GM19467 (cell line): ENCODE measurements at regions not wholly inside any gene's neighbourhood (a gene's known extent, or its start where the extent isn't known, plus 50 kb on each side); places are given as distances from the start of the nearest gene placed in this dataset.

ENCODE experiments used
- ATAC-seq: cut with Tn5 transposase; IDR thresholded peaks from one replicate; pipeline ENCODE4 v1.9.1; 2021; ENCODE audit warnings: mild to moderate bottlenecking, moderate library complexity; ENCODE audit not compliant: unreplicated experiment

DNA sequence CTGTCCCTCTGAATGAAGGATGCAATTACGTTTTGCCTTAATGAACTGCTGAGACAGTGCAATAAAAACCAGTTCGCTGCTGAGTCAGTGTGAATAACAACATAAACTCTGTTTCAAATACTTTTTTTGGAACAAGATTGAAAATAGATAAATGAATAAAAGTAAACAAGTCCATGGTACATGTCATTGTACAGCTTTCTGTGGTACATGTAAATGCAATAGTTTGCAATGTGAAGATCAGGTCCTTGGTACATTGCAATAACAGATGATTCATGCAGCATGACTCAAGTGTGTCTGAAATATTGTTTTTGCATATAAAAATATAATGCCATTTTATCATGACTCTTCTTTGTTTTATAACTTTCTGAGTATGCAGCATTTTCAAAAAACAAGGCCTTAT lies 193.4 kb upstream of the PACRGL start:
- ATAC-seq = no peak

DNA sequence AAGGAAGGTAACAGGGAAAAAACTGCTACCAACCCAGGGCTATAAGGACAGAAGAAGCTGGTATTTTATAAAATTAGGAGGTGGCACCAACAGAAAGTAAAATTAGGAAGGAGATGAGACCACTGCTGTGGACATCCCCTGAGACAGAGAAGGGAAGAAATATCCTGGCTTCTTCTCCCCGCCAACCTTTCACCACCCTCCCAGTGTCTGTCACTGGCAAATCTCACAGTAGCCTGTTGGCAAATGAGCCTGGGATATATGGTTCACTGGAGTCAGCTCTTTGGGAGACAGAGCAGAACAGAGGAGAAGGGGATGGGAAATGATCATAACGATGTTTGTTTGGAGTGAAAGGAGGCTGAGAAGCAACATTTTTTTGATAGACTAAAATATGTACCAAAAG lies 190.9 kb upstream of the PACRGL start:
- no peak for ATAC-seq

DNA sequence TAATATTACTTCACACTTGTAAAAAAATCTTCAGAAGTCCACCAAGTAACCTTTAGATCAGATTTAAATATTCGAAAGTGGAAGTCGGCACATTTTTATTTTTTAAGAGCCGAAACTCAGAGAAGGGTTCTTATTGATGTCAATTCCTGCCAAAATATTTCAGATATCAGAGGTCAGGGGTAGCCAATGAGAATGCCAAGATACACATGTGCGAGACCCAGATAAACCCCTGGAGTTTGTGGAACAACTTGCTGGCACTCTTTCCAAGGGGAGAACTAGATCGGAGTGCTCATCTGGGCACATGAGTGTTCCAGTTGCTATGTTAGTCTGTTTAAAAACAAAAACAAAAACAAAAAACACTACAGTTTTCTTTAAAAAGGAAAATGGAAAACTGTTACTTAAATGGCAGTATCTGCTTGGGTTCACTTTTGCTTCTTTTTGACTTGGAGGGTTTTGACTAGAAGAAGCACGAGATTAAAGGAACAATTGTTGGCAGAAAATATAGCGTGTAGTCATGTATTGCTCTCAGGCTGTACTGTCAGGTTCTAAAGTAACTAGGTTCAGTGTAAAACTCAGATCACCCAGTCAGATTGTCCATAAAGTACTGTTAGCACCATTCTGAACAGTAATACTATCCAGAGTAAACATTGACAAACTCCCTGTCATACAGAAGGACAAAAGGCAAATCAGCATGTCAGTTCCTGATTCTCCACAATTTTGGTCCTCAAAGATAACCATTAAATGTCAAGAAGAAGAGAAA lies 188.0 kb upstream of the PACRGL start:
- ATAC-seq = no peak

DNA sequence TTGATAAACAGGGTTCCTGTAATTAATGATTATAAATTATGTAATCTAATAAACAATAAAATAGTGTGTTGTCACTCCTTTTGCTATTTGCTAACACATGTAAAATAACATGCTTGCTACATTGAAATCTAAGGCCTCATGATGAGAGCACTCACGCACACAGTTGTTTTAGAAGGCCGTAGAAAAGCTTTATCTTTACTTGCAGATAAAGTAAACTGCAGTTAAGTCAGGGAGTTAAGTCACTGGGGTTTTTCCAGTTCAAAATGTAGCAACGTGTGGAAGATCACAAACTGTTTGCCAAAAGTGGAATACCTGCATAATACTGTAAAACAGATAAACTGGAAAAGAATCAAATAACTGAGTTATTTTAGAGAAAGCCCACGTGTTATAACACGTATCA lies 187.3 kb upstream of the PACRGL start:
- no peak for ATAC-seq

DNA sequence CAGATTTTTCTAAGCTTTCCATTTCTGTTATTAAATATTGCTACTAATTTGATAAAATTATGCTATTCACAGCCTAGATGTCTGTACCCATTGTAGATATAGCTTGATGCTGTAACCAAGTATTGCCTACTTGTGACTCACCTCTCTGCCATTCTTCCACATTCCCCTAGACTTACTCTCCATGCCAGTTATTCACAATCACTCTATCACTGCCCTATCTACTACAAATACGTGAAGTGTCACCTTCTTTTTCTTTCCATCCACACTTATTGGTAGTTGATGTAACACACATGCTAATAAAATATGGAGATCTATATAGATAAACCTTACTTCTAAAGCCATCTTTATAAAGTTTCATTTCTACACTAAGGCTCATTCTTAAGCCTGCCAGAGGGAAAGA lies 179.4 kb upstream of the PACRGL start:
- no peak for ATAC-seq

DNA sequence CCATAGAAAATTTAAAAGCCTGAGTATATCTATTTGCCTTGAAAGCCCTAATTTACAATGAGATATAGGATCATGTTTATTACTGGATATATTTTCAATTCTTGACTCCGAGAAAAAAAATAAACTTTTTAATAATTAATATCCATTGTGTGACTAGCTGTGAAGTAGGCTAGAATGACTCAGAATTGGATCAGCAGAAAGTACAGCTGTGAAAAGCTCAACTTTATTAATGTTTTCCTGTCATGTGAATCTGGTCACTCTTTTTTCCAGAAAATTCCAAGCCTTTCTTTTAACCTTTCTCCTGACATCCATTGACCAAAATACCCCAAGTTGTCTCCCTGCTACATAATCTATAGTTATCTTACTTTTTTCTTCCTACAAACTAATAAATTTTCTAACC lies 171.8 kb upstream of the PACRGL start:
- ATAC-seq = no peak

DNA sequence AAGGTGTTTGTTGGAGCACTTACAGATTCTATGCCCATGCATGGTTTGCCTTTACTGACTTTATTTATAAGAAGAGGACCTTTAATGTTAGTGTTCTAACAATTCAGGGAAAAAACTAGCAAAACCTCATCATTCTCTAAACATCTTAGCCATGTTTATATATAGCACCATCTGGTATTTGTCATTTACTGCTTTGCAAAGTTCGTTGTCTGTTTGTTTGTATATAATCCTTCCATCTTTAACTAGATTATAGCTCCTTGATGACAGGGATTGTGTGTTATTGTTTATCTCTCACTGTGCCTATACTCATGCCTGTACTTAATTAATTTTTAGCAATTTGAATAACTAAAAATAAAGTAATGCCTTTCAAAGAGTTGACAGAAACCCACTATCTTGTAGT lies 170.6 kb upstream of the PACRGL start:
- no peak for ATAC-seq

DNA sequence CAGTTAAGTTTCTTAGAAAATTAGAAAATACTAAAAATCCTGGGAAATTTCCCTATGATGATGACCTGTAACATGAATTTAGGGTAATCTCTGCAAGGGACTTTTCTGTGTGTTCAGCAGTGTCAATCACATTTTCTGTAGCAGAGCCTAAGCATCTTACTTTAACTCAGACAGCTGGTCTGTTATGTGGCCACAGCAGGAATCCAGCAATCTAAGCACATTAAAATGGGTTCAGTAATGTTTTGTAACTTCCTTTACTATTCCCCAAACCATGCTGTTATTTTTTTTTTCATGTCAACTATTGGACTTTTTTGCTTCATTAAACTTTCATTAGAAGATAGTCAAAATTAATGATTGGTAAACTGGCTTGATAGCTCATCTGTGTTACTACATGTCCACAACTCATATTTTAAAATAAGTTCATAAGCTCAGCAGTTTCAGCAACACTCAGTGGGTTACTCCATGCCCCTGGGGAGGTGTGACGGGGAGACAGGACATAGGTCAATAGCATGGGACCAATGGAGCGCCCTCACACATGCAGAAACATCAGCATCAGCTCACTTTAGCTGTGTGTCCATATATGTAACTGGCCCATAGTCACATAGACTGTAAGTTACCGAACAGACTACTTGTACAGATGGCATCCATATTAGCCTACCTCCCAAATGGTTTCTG lies 168.0 kb upstream of the PACRGL start:
- no peak for ATAC-seq

DNA sequence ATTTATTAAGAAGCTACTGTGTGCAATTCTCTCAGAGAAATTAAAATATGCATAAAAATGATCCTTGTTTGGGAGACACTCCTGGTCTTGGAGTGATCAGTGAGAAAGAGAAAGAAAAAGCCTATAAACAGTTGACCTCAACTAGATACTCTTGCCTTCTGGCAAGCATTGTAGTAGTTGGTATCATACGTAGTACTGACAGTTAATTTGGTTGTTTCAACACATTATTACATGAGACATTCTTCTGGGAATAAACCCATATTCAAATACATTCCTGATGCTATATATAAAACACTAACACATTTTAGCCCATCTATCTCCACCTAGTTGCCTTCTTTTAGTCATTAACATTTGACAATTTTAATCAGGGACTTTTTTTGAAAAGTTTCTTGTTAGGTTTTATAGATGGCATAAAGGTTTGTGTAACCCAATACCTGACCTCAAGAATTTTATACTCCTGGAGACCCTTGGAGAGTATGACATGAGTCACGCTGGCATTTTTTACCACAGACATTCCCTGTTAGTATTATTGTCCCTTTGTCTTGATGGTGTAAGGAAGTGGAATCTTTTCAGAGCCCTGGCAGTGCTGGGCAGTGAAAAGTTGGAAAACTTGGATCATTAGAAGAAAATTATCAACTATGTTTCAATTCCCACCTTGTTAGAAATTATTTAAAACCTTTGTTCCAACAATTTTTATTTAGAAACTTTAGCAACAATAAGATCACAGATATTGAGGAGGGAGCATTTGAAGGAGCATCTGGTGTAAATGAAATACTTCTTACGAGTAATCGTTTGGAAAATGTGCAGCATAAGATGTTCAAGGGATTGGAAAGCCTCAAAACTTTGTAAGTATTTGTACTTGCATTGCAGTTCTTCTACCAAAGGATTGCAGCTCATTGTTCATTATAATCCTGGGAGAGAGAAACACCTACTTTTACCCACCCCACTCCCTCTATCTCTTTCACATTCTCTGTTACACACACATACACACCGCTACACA lies 167.1 kb upstream of the PACRGL start:
- no peak for ATAC-seq

DNA sequence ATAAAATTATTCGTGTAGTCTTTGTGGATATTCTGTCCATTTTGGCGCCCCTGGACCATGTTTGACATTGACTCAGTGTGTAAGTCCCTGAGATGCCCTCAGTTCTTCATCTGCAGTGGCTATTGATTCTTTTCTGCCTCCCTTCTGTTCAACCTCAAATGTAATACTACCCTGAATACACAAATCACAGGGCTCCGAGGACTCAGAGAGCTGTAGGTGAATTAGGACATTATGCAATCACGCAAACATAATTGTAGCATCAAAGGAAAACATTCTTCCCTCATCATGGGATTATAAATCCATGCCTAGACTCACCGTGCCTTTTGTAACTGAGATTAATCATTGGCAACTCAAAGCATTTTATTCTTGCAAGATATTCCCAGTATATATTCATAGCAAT lies 161.4 kb upstream of the PACRGL start:
- ATAC-seq = no peak

DNA sequence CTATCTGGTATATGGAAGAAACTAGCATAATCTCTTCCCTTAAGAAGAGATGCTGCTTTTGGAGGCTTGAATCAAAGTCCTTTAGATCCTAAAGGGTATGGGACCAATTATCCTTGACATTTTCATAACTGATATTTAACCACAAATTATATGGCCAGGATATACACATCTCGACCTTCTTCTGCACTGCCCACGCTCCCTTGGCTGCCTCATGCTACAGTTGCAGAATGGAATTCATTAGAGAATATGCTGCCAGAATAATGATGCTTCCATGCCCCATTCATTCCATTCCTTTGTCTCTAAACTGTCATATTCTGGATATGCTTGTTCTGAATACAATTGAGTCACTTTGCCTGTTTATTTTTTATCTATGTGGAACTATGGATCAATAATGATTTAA lies 157.1 kb upstream of the PACRGL start:
- no peak for ATAC-seq

DNA sequence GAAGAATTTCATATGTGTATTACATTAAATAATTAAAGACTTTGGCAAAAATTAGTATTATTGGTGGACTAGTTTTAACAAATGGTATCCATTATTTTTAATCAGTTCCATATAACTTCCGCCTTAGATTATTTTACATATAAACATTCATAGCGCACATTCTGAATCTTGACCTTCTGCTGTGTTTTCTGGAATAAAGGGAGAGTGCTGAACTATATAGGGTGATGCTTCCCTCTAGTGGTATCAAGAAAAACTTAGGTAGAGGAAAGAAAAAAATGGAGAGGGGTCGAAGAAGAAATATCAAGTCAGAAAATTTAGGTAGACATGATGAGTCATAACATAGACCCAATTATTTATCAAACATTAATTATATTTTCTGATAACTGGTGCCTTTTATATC lies 155.6 kb upstream of the PACRGL start:
- ATAC-seq = no peak

DNA sequence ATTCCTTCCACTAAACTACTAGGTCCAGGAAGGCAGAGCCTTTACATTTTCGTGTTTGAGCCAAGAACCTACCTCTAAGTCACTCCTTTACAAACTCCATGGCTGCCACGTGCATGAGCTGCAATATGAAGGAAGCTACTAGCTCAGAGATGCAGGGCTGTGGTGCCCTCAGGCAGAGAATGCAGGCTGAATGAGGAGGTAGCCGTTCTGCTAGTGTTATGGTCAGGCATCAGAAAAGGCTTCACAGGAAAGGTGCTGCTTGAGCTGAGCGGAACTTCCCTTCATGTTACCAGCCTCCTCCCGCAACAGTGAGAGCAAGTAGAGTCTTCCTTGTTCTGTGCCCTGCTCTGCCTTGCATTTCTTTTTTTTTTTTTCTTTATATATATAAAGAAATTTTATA lies 148.3 kb upstream of the PACRGL start:
- ATAC-seq = no peak

DNA sequence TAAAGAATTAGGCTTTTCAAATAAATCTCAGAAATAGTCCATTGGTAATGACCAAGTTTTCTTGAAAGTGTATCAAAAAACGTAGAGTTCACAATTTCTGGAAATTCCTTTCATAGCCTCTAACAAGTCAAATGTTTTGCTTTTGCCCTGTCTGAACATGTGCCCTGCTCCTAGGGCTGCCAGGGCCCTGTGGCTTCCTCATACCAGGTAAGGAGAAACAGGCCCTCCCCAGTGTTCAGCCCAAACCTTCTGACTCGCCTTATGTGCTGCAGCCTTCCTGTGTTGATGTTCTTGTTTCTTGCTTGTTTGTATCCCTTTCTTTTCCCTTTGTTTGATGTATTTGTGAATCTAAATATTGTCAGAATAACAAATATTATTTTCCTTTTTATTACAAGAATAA lies 146.1 kb upstream of the PACRGL start:
- ATAC-seq = no peak

DNA sequence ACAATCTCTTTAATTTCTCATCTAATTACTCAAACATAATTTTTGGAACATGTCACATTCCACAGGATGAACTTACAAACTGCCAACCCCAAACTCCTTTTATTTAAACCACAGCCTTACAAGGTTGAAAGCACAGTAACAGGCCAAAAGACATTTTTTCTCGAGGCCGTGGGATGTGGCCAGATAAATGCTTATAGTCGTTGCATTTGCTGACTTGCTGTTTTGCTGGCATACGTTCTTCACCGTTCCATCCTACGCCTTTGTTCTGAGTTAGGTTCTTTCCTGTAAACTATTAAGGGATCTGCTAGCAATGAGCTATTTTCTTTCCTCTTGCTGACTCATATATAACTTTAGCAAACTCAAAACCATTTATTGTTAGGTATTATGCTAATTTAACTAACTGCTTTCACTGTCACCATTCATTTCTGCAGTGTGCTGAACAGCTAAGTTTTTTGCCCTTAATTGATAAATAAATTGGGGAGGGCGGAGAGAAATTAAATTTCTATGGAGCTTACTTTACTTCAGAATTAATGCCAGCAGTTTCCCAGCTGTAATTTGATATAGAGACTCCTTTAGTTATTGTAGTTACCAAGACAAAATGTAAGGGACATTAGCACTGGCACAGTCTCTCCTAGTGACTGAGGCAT lies 135.1 kb upstream of the PACRGL start:
- ATAC-seq = no peak

DNA sequence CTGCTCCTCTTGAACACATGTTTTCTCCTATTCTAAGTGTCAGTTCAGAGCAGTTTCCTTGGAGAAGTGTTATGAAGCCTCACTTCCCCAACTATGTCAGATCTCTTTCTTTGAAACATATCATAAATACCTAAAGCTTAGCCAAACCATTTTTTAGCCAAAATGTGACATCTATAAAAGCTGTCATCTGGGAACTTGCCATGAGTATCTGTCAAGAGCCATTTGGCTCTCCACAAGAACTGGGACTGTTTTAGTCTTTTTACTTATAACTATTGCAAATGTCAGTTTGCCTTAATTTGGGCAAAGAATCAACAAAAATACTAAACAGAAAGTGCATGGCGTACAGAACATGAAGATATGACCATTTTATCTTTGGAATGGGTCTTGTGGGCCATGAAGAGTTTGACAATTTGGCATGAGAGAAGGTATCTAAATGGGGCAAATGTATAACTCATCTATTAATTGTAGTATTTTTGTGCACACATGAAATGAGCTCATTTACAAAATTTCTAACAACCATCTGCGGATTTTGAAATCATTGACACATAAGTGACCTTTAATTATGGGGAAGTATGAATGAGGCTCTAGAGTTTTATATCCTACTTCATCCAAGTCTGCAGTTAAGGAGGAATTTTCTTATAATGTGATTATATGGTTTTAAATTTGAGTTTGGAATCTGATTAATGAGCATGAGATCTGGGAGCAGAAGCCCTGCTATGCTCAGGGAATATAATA lies 129.1 kb upstream of the PACRGL start:
- ATAC-seq = no peak

DNA sequence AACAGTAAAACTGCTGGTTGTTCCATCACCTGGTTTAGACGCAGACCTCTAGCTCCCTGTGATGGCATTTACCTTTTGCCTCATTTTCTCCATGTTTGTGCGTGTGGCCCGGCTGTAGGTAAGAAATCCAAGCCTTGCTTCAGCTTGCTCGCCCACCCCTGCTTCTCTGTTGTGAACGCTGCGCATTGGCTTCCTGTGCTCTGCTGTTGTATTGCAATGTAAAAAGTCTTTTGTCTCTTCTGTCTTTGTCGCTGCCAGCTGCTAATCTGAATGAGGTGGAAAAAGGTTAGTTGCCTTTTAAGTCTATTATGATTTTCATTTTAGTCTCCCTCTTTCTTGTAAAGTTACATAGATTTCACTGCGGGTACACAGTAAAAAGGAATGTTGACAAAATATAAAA lies 127.3 kb upstream of the PACRGL start:
- ATAC-seq = no peak

DNA sequence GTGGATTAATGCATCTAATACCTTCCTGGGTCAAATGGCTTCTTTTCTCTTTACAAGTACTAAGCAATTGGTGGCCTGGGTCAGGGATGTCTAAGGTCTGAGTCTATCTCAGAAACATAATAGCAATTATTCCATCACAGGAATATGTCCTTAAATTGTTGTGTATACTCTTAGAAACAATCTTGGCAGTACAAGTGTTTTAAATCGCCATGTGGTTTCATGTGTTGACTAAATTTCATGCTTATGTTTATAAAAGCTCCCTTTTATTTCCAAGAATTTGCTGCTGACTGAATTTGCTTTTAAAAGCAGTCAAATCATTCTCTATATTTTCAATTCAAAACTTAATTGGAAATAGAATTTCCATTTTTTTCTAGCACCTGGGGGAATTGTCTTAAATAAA lies 125.3 kb upstream of the PACRGL start:
- ATAC-seq = no peak

DNA sequence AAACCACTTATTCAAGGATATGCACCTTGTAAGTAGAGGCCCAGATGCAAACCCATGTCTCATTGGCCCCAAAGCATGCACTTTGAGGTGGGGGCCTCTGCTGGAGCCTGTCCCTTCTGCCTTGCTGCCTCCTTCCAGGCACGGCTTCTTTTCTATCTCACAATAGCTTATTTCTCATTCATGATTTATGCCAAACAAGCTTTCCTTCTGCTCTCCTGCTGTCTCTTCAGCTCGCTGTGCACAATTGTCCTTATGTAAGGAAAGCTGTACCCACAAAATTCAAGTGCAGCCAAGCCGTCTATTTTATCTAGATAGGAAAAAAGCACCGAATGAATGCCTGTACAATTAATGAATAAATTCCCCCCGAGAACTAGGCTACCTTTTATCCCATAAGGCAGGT lies 124.8 kb upstream of the PACRGL start:
- ATAC-seq = no peak

DNA sequence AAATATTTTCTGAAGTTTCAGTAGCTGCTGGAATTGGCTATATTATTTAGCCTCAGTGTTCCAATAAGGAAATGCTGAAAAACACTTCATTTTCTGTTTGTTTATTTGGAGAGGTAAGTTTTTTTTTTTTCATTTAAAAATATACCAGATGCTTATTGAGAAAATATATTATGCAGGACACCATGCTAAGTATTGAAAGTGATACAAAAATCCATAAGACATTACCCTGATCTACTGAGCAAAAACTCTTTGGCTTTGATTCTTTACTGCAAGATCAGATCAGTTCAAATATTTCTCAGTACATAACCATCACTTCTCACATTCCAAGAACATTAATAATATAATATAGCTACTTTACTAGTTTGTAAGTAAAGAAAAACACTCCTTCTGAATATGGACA lies 123.4 kb upstream of the PACRGL start:
- ATAC-seq = no peak
